ENCODE measurements at regions not wholly inside any gene's neighbourhood (a gene's known extent, or its start where the extent isn't known, plus 50 kb on each side); places are given as distances from the start of the nearest gene placed in this dataset.
A peak's percentile ranks its signal among the peaks of the same experiment; 100 is the strongest.

- intact Hi-C loops (cut with micrococcal nuclease; ENCODE audit: unreplicated experiment) = no loop called here
- Histone ChIP-seq H3K36me3 (ENCODE audit: low read depth) (no peaks in the 10 kb centered on the region), H4K20me1 (ENCODE audit: insufficient read depth) (no peaks in the 10 kb centered on the region), H3K9me3 (ENCODE audit: insufficient read depth, low read depth) (no peaks in the 10 kb centered on the region), H2AFZ (no peak overlapping the region), H3K9me2 (ENCODE audit: insufficient read depth) (no peaks in the 10 kb centered on the region), H3K79me2 (ENCODE audit: low read depth) (no peaks in the 10 kb centered on the region), H3K27me3 (ENCODE audit: insufficient read depth, low read depth) (no peaks in the 10 kb centered on the region), H3K4me1 (replicated peaks; ENCODE audit: insufficient read depth) (no peaks in the 10 kb centered on the region), H3K4me2 (no peak overlapping the region), H3F3A (ENCODE audit: insufficient read depth, low read depth) (no peaks in the 10 kb centered on the region), H3K4me3 (no peak overlapping the region), H3K27ac (no peak overlapping the region)
- BruUV-seq (replicated peaks) = no TSS peak
- ChIA-PET POLR2A (ENCODE audit: unreplicated experiment) (no interaction called here), CTCF (no interaction called here)
- DNase-seq = no peak
- no peak for TF ChIP-seq EZH2 (IDR thresholded peaks at IDR 0.05; ENCODE audit: low read depth)
- TF ChIP-seq CTCF (conservative IDR thresholded peaks at IDR 0.05) = no peak
Observed at GRCh38 chr12:60666895-60667294, 1071.1 kb downstream of the SLC16A7 start.

- Histone ChIP-seq H4K20me1 (ENCODE audit: insufficient read depth) (no peaks in the 10 kb centered on the region), H3K36me3 (ENCODE audit: low read depth) (no peaks in the 10 kb centered on the region), H3K9me2 (ENCODE audit: insufficient read depth) (no peaks in the 10 kb centered on the region), H3K4me3 (no peak overlapping the region), H3K4me2 (no peak overlapping the region), H3K27me3 (ENCODE audit: insufficient read depth, low read depth) (no peaks in the 10 kb centered on the region), H3K4me1 (replicated peaks; ENCODE audit: insufficient read depth) (no peaks in the 10 kb centered on the region), H3K79me2 (ENCODE audit: low read depth) (no peaks in the 10 kb centered on the region), H2AFZ (no peak overlapping the region), H3K27ac (no peak overlapping the region), H3K9me3 (ENCODE audit: insufficient read depth, low read depth) (no peaks in the 10 kb centered on the region), H3F3A (ENCODE audit: insufficient read depth, low read depth) (no peaks in the 10 kb centered on the region)
- intact Hi-C loops (cut with micrococcal nuclease; ENCODE audit: unreplicated experiment) = no loop called here
- ChIA-PET POLR2A (ENCODE audit: unreplicated experiment) (no interaction called here), CTCF (no interaction called here)
- no TSS peak for BruUV-seq (replicated peaks)
- DNase-seq = no peak
- no peak for TF ChIP-seq EZH2 (IDR thresholded peaks at IDR 0.05; ENCODE audit: low read depth)
- no peak for TF ChIP-seq CTCF (conservative IDR thresholded peaks at IDR 0.05)
Observed at GRCh38 chr12:60672949-60673348, 1077.1 kb downstream of the SLC16A7 start.

- Histone ChIP-seq H3K79me2 (ENCODE audit: low read depth) (no peaks in the 10 kb centered on the region), H2AFZ (0 out of 2 replicates have a peak overlapping the region, but pooled peaks have one; percentile 39), H3K27ac (no peak overlapping the region), H3K9me3 (ENCODE audit: insufficient read depth, low read depth) (no peaks in the 10 kb centered on the region), H3K4me1 (replicated peaks; ENCODE audit: insufficient read depth) (no peaks in the 10 kb centered on the region), H3K4me3 (no peak overlapping the region), H3F3A (ENCODE audit: insufficient read depth, low read depth) (no peaks in the 10 kb centered on the region), H3K4me2 (peak overlapping the region; percentile 10; the same call in 1 of the 2 replicates), H4K20me1 (ENCODE audit: insufficient read depth) (no peaks in the 10 kb centered on the region), H3K27me3 (ENCODE audit: insufficient read depth, low read depth) (no peaks in the 10 kb centered on the region), H3K36me3 (ENCODE audit: low read depth) (no peaks in the 10 kb centered on the region), H3K9me2 (ENCODE audit: insufficient read depth) (no peaks in the 10 kb centered on the region)
- ChIA-PET POLR2A (ENCODE audit: unreplicated experiment) (no interaction called here), CTCF (no interaction called here)
- intact Hi-C loops (cut with micrococcal nuclease; ENCODE audit: unreplicated experiment) = loop anchor here (5.0 kb wide), 1 partner anchor 233 kb away; no protein-coding TSS in a partner anchor
- TF ChIP-seq CTCF (conservative IDR thresholded peaks at IDR 0.05) (no peak), EZH2 (IDR thresholded peaks at IDR 0.05; ENCODE audit: low read depth) (no peak)
- BruUV-seq (replicated peaks) = no TSS peak
- peak in 1 of 2 experiments; percentile 50 for DNase-seq
Observed at GRCh38 chr12:60684988-60685655, 1089.3 kb downstream of the SLC16A7 start.
